Right renal cortex interstitium (tissue), 3 donors: ENCODE measurements at regions not wholly inside any gene's neighbourhood (a gene's known extent, or its start where the extent isn't known, plus 50 kb on each side); places are given as distances from the start of the nearest gene placed in this dataset.
"Not testable (repeated sequence)": the region's sequence is repeated elsewhere in the genome, so short reads cannot be mapped to it uniquely, and the experiment has no call there.

Experiments
- DNase-seq, 3 donors: peaks; one replicate each; pipeline ENCODE4 v3.0.0-alpha.2; 2013; ENCODE audit warnings: low read depth in 3 of 3, low spot score in 2 of 3

DNA sequence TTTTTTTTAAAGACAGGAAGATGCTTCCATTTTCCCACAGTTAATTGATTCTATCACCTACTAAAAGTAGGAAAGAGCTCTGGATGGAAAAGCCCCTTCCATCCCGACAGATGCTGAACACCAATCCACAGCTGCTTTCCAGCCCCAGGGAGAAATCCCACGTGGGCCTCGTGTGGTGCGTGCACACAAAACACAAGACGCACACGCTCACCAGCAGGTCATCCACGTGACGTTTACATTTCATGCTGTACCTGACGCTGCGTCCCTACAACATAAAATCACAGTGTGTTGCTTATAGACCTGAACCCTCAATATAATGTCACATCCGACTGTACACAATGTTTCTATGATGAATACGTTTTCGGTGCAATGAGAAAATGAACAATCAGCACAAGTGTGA, 50.2 kb upstream of the DACT2 start:
- no peak for DNase-seq

DNA sequence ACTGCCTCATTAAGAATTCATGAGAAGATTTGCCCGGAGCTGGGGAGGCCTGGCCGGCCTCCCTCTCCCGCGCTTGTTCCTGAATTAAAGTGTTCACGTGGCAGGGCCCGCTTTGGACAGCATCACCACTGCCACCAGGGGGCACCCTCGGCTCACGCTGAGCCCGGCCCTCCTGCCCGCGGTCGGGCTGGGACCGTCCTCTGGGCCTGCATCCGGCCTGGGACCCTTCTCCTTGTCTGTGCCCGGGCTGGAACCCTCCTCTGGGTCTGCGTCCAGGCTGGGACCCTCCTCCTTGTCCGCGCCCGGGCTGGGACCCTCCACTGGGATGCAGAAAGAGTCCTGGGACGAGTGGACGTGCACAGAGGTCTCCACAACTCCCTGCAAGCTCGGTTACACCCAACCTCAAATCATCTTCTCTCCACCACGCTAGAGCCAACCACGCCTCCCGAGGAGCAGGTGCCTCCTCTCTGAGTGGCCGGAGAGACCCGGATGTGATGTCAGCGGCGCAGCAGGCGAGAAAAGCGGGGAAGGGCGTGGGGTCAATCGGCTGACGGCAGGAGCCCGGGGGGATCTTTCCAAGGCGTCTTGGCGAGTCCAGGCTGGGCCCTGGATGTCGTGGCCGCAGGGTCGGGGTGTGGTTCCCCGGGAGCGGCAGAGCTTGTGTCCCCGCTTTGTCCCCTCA, 50.9 kb upstream of the DACT2 start:
- peak in 1 of 3 donors; percentile 45 for DNase-seq

DNA sequence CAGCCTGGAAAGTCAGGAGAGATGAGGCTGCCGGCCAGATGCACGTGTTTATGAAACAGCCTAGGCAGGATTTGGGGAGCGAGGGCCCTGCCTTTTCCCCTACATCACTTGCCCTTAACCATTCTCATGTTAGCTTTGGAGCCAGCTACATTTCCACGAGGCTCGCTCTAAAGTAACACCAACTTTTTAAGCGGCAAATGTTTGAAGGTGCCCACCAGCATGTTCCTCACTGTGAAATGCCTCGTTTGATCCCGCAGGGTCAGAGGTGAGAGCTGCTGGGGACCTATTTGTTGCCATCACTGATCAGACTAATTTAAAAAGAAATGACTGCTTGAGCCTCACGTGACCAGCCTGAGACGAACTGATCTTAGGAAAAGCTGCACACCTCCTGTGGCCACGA, 51.6 kb upstream of the DACT2 start:
- no peak for DNase-seq

DNA sequence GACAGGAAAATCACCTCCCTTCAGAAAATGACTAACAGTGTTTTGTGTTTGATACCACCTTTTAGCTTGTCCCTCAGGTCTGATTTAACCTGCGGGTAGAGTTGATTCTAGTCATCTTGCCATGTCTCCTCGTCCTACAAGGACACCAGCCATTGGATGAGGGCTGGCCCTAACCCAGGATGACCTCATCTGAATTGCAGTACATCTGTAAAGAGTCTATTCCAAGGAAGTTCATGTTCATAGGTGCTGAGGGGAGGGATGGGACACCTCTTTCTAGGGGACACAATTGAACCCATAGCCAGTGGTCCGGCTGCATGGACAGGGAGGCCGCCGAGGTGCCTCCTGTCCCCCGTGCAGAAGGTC, 52.0 kb upstream of the DACT2 start:
- DNase-seq = no peak

DNA sequence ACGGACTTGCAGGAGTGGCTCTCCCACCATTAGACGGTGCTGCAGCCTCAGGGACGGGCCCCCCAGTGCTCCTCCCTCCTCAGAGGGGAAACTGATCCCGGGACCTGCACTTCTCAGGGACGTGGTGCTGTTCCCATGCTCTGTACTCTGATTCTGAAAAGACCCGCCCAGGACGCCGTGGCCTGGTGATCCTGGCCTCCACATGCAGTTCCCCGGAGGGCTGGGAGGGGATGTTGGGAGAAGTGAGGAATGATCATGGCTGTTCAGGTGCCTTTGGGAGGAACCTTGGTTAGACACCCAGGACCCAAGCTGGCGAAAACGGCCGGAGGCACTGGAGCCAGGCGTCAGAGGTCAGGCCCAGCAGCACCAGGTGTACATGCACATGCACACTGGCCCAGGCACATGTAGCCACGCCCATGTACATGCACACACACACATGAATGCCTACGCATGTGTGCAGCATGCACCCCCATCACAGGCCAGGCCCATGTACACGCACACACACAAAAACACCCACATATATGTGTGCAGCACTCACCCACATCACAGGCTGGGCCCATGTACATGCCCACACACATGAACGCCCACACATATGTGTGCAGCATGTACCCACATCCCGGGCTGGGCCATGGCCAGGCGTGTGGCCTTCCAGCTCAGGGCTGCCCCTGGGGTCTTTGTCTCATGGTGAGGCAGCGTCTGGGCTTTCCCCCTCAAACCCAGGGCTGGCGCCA, 52.6 kb upstream of the DACT2 start:
- no peak for DNase-seq

DNA sequence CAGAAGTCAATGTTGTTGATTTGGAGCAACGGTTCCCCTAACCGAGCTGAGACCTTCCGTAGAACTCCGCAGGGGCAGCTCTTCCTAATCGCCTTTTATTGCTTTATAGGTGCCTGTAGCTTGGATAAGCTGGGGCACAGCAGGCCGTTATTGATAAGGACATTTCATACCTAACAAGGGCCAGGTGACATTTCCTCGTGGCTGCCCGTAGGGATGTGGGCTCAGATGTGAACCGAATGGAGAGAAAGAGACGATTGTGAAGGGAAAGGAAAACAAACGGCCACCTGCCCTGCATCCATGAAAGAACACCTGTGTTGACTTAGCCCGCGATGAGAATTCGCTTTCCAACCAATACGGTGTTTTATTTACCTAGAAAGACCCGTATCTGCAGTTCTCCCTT, 53.3 kb upstream of the DACT2 start:
- DNase-seq = no peak

DNA sequence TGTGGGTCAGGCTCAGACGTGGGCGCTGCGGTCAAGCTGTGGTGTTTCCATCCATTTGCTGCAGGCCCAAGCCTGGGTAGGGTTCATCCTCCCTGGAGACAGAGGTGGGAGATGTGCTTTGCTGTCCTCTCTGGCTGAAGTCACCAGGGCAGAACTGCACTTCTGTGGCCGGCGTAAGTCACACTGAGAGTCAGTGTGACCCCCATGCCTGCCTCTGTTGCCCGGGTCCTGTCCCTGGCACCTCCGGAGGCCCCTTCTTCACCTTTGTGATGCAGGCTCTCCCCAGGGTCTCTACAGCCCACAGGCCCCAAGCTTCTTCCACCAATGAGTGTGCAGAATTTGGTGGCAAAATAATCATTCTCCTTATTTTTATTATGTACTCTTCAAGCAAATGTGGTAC, 53.8 kb upstream of the DACT2 start:
- DNase-seq = no peak

DNA sequence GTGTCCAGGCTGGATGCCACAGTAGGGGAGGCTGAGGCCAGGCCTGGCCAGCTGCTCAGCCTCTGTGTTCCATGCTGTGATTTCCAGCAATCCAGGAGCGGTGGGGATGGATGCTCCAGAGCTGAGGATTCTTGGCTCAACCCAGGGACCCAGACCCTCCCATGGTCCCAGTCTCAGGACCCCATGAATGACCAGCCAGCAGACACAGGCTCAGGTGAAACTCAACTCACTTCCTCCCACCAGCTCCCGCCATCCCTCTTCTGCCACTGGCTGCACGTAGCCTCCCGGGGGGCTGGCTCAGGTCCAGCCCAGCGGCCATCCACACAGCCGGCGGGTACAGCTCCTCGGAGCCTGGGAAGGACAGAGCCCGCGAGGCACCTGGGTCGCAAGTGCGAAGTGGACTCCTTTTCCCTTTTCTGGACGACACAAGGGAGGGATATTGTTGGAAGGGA, 54.5 kb upstream of the DACT2 start:
- no peak for DNase-seq

DNA sequence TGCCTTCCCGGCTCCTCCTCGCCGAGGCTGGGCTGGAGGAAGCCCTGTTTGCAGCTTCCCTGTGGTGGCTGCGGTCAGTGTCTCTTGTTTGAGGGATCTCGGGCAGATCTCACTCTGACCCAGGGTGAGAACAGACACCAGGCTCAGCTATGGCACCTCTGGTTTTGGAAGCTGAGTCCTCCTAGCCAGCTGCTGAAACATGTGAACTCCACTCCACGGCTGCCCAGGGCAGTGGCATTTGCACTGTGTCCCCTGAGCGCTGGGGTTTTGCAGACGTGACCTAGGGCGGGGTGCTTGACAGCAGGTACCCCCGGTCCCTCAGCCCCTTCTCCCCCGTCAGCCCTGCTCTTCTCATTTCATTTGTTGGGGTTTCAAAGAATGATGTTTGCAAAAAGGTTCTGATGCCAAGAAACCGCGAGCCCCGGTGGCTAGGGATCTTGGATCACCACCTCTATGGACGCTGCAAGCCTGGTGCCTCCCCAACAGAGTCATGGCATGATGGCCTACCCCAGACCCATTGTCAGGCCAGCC, 55.0 kb upstream of the DACT2 start:
- DNase-seq = no peak

DNA sequence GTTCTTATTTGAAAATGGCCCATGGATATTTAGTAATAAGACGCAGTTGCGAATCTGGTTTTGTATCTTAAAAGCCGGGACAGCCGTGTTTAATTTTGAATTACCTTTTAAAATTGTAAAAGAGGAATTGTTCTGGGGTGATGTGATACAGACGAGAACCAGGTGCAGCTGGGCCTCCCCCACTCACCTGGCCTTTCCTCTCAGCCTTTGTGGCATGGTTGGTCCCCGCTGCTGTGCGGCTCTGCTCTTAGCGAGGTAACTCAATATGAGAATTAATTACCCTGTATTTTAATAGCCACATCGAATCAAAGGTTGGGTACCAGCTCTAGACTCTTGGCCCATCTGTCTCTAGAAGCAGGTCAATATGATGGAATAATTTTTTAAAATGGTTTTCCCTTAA, 56.5 kb upstream of the DACT2 start:
- DNase-seq = no peak

DNA sequence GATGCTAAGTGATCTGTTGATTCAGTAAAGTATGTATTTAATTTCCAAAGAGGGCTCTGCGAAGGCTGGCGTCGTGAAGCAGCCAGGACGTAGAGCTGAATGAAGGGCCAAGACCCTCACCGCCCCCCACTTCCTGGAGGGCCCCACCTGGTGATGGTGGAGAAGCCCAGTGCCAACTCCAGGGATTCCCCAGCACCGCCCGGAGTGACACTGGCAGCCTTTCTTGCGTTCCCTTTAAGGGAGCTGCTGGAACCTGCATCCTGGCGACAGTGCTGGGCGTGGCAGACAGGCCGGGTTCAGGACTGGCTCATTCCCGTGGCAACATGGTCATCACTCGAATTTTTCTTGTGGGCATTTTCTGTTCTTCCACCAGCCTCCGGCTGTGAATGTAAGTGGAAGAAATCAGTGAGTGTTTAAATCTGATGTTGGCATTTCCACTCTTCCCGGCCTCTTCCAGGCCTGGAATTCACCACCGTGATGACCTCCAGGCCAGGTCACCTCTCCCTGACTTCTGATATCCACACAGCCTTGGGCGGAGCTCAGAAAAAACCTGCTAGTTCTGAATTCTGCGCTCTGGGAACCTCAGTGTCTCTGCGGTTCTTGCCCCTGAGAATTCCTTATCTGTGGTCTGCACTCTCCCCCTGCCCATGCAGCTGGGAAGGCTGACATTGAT, 57.4 kb upstream of the DACT2 start:
- no peak for DNase-seq

DNA sequence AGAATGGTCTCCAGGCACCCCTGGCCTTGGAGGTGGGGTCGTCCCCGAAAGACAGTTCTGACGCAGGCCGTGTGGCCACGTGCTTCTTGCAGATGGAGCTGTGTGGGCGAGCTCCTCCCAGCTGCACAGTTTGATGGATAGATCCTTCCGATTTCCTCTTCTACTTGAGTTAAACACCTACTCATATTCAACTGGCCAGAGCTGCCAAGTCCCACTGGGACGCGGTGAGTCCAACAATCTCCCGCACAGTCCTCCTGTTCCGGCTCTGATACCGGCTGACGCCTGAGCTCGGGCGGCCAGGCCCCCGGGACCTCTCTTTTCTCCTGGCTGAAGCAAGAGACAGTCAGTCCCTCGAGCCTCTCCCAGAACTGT, 57.9 kb upstream of the DACT2 start:
- no peak for DNase-seq

DNA sequence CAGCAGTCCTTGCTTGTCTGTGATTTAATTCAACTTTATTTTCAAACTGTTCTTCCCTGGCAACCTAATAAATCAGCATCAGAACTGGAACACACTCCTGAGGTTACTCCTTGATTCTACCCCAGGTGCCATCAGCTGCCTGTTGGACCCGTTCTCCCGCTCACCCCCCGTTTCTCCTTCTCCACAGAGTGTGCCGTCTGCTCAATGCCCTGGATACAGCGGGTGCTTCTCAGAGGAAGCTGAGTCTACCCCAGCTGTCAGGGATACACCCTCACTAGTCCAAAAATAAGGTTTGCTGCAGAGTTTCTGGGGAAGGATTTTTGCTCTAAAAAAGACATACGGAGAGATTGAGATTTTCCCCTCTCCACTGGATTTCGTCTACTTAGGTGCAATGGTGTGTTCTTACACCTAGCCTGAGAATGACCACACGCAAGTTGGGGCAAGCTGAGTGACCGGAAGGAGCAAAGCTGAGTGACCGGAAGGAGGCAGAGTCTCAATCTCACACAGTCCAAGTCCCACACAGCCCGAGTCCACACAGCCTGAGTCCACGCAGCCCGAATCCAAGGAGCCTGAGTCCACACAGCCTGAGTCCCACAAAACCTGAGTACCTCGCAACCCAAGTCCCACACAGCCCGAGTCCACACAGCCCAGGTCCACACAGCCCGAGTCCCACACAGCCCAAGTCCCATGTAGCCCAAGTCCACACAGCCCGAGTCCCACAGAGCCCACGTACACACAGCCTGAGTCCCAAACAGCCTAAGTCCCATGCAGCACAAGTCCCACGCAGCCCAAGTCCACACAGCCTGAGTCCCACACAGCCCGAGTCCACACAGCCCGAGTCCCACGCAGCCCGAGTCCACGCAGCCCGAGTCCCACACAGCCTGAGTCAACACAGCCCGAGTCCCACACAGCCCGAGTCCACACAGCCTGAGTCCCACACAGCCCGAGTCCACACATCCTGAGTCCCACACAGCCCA, 58.6 kb upstream of the DACT2 start:
- no peak for DNase-seq

DNA sequence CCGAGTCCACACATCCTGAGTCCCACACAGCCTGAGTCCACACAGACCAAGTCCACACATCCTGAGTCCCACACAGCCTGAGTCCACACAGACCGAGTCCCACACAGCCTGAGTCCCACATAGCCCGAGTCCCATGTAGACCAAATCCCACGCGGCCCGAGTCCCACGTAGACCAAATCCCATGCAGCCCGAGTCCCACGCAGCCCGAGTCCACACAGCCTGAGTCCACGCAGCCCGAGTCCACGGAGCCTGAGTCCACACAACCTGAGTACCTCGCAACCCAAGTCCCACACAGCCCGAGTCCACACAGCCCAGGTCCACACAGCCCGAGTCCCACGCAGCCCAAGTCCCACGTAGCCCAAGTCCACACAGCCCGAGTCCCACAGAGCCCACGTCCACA, 60.0 kb upstream of the DACT2 start:
- DNase-seq = not testable (repeated sequence)

DNA sequence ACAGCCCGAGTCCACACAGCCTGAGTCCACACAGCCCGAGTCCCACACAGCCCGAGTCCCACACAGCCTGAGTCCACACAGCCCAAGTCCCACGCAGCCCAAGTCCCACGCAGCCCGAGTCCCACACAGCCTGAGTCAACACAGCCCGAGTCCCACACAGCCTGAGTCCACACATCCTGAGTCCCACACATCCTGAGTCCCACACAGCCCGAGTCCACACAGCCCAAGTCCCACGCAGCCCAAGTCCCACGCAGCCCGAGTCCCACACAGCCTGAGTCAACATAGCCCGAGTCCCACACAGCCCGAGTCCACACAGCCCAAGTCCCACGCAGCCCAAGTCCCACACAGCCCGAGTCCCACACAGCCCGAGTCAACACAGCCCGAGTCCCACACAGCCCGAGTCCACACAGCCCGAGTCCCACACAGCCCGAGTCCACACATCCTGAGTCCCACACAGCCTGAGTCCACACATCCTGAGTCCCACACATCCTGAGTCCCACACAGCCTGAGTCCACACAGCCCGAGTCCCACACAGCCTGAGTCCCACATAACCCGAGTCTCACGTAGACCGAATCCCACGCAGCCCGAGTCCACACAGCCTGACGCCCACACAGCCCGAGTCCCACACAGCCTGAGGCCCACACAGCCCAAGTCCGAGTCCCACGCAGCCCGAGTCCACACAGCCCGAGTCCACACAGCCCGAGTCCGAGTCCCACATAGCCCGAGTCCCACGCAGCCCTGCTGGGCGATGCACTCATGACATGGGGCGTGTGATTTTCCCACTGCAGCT, 60.6 kb upstream of the SMOC2 start:
- DNase-seq = not testable (repeated sequence)

DNA sequence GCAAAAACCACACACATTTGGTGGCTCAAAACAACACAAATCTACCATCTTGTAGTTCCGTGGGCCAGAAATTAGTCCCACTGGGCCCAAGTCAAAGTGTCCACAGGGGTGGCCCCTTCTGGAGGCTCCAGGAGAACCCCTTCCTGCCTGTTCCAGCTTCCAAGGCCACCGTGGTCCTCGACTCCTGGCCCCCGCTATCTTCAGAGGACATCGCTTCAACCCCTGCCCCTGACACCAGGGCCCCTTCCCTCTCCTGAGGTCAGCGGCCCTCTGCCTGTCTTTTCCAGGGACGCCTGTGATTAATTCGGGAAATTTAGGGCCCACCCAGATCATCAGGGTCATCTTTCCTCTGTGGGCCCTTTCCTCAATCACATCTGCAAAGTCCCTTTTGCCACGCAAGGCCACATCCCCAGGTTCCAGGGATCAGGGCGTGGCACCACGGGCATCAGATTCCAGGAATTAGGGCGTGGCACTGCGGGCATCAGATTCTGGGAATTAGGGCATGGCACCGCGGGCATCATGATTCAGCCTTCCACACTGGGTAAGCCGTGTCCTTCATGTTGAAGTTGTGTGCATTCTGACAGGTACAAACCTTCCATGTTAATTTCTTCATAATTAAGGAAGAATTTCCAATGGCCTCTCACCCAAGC, 59.9 kb upstream of the SMOC2 start:
- no peak for DNase-seq

DNA sequence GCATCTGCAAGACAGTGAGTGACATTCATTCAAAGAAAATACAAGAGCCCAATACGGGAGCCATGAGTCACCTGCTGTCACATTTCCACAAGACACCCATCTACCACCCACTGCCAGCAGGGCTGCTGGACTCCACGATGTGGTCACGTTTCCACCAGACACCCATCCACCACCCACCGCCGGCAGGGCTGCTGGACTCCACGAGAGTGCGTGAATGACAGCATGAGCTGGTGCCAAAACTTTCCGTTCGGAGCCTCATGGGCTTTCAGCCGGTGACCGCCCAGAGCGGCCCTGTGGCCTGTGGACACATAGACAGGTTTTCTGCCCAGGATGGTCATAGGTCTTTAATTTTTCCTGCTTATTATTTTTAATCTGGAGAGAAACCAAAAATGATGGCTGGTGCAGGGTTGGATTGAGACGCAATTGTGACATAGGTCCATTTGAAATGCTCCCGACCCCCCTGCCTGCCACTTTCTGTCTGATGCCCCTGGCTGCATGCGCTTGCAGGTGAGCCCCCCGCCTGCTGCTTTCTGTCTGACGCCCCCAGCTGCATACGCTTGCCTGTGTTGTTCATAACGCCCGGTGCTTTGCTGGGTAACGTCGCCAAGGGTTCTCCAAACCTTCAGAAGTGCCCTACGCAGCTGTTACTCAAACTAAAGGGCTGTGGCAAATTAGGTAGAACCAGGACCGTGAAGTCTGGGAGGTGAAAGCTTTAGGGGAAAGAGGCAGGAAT, 59.1 kb upstream of the SMOC2 start:
- no peak for DNase-seq

DNA sequence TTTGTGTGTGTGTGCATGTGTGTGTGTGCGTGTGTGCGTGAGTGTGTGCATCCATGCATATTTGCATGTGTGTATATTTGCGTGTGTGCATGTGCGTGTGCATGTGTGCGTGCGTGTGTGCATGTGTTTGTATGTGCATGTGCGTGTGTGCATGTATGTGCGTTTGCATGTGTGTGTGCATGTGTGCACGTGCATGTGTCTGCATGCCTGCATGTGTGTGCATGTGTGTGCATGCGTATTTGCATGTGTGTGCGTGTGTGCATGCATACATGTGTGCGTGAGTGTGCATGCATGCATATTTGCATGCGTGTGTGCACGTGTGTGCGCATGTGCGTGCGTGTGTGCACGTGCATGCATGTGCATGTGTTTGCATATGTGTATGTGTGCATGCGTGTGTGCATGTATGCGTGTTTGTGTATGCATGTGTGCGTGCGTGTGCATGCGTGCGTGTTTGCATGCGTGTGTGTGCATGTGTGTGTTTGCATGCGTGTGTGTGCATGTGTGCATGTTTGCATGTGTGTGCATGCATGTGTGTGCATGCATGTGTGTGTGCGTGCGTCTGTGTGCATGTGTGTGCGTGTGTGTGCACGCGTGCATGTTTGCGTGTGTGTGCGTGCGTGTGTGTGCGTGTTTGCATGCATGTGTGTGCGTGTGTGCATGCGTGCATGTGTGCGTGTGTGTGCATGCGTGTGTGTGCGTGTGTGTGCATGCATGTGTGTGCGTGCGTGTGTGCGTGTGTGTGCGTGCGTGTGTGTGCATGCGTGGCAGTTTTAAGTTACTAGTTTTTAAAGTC, 57.7 kb upstream of the SMOC2 start:
- no peak for DNase-seq
